ENCODE measurements at regions not wholly inside any gene's neighbourhood (a gene's known extent, or its start where the extent isn't known, plus 50 kb on each side); places are given as distances from the start of the nearest gene placed in this dataset.

- no peak for TF ChIP-seq USF1 (IDR thresholded peaks at IDR 0.05)
- no peak for TF ChIP-seq TEAD4 (IDR thresholded peaks at IDR 0.05)
- no peak for TF ChIP-seq YY1 (IDR thresholded peaks at IDR 0.05; ENCODE audit: low read depth)
- no peak for TF ChIP-seq EGR1 (IDR thresholded peaks at IDR 0.05)
- TF ChIP-seq TCF12 (IDR thresholded peaks at IDR 0.05; ENCODE audit: low read depth) = no peak
- TF ChIP-seq RAD21 (IDR thresholded peaks at IDR 0.05; ENCODE audit: low read depth) = no peak
- no peak for TF ChIP-seq ZBTB7A (IDR thresholded peaks at IDR 0.05; ENCODE audit: low read depth)
- no peak for TF ChIP-seq TAF1 (IDR thresholded peaks at IDR 0.05; ENCODE audit: low read depth)
- TF ChIP-seq MAX (IDR thresholded peaks at IDR 0.05) = no peak
- TF ChIP-seq REST (IDR thresholded peaks at IDR 0.05; ENCODE audit: low read depth) = no peak
- no peak for TF ChIP-seq FOXM1 (IDR thresholded peaks at IDR 0.05; ENCODE audit: borderline replicate concordance, low read depth)
Observed at GRCh38 chr3:156620901-156621300, 53.5 kb upstream of the TIPARP start.

GRCh38 chr3:156620260-156620659 is 54.1 kb upstream of the TIPARP start:
- no peak for TF ChIP-seq EGR1 (IDR thresholded peaks at IDR 0.05)
- no peak for TF ChIP-seq FOXM1 (IDR thresholded peaks at IDR 0.05; ENCODE audit: borderline replicate concordance, low read depth)
- no peak for TF ChIP-seq CREB1 (IDR thresholded peaks at IDR 0.05; ENCODE audit: low read depth)
- TF ChIP-seq RAD21 (IDR thresholded peaks at IDR 0.05; ENCODE audit: low read depth) = no peak
- TF ChIP-seq TEAD4 (IDR thresholded peaks at IDR 0.05) = no peak
- TF ChIP-seq REST (IDR thresholded peaks at IDR 0.05; ENCODE audit: low read depth) = no peak
- TF ChIP-seq MAX (IDR thresholded peaks at IDR 0.05) = peak; percentile 50; the same call in 1 of the 2 replicates
- no peak for TF ChIP-seq CEBPB (IDR thresholded peaks at IDR 0.05)
- TF ChIP-seq TCF12 (IDR thresholded peaks at IDR 0.05; ENCODE audit: low read depth) = no peak
- peak; percentile 78 for TF ChIP-seq NFIC (IDR thresholded peaks at IDR 0.05)
- no peak for TF ChIP-seq EP300 (IDR thresholded peaks at IDR 0.05; ENCODE audit: borderline replicate concordance)
- peak; percentile 66 for TF ChIP-seq YY1 (IDR thresholded peaks at IDR 0.05; ENCODE audit: low read depth)
- peak; percentile 82 for TF ChIP-seq USF1 (IDR thresholded peaks at IDR 0.05)
- no peak for TF ChIP-seq ZBTB7A (IDR thresholded peaks at IDR 0.05; ENCODE audit: low read depth)
- no peak for TF ChIP-seq TAF1 (IDR thresholded peaks at IDR 0.05; ENCODE audit: low read depth)

GRCh38 chr3:156619376-156619775 is 55.0 kb upstream of the TIPARP start:
- TF ChIP-seq TEAD4 (IDR thresholded peaks at IDR 0.05) (no peak), USF1 (IDR thresholded peaks at IDR 0.05) (no peak)

GRCh38 chr3:156617781-156618180 is 56.6 kb upstream of the TIPARP start:
- no peak for TF ChIP-seq USF1 (IDR thresholded peaks at IDR 0.05)
- no peak for TF ChIP-seq TAF1 (IDR thresholded peaks at IDR 0.05; ENCODE audit: low read depth)

- TF ChIP-seq TCF12 (IDR thresholded peaks at IDR 0.05; ENCODE audit: low read depth) (no peak), YY1 (IDR thresholded peaks at IDR 0.05; ENCODE audit: low read depth) (no peak), MAX (IDR thresholded peaks at IDR 0.05) (no peak), CREB1 (IDR thresholded peaks at IDR 0.05; ENCODE audit: low read depth) (no peak), EGR1 (IDR thresholded peaks at IDR 0.05) (no peak), TEAD4 (IDR thresholded peaks at IDR 0.05) (no peak), USF1 (IDR thresholded peaks at IDR 0.05) (no peak), EP300 (IDR thresholded peaks at IDR 0.05; ENCODE audit: borderline replicate concordance) (no peak), NFIC (IDR thresholded peaks at IDR 0.05) (no peak), FOXM1 (IDR thresholded peaks at IDR 0.05; ENCODE audit: borderline replicate concordance, low read depth) (no peak), ZBTB7A (IDR thresholded peaks at IDR 0.05; ENCODE audit: low read depth) (no peak), REST (IDR thresholded peaks at IDR 0.05; ENCODE audit: low read depth) (no peak), TAF1 (IDR thresholded peaks at IDR 0.05; ENCODE audit: low read depth) (no peak), RAD21 (IDR thresholded peaks at IDR 0.05; ENCODE audit: low read depth) (no peak), CEBPB (IDR thresholded peaks at IDR 0.05) (no peak)
Observed at GRCh38 chr3:156617145-156617544, 57.2 kb upstream of the TIPARP start.

All from Ishikawa (cell line).